ENCODE measurements at regions not wholly inside any gene's neighbourhood (a gene's known extent, or its start where the extent isn't known, plus 50 kb on each side); places are given as distances from the start of the nearest gene placed in this dataset.

- H2BK15ac ChIP-seq (ENCODE audit: low read length) = no peak overlapping the region
- no peak overlapping the region for H3K4ac ChIP-seq (ENCODE audit: low read length)
- no peak overlapping the region for H3K9ac ChIP-seq (ENCODE audit: low read depth, low read length, poor library complexity)
- no CpG with 5 or more reads among the region's 7 CpGs for WGBS, 2 donors (ENCODE audit: extremely low coverage in 2 of 2, insufficient read length in 2 of 2, insufficient replicate concordance in 1 of 2)
- H3K14ac ChIP-seq (ENCODE audit: low read length) = no peak overlapping the region
- no peak overlapping the region for H3K4me2 ChIP-seq (ENCODE audit: insufficient read depth, low read length, poor library complexity, severe bottlenecking)
- no peaks in the 10 kb centered on the region for H3K79me1 ChIP-seq (ENCODE audit: low read depth, low read length)
- no peak overlapping the region for H2AFZ ChIP-seq (ENCODE audit: low read length)
- H2BK12ac ChIP-seq (ENCODE audit: low read length) = no peak overlapping the region
- H3K23ac ChIP-seq (ENCODE audit: low read depth, low read length, poor library complexity) = no peak overlapping the region
- H2BK120ac ChIP-seq (ENCODE audit: low read depth, low read length) = no peak overlapping the region
- no peak for DNase-seq (ENCODE audit: low spot score)
- H2AK5ac ChIP-seq (ENCODE audit: low read depth, low read length) = no peak overlapping the region
- H3K27ac ChIP-seq (replicated peaks; ENCODE audit: low read length) = no peak overlapping the region
- H4K91ac ChIP-seq (ENCODE audit: low read depth, low read length, poor library complexity) = no peak overlapping the region
- H4K8ac ChIP-seq (ENCODE audit: low read depth, low read length) = no peak overlapping the region
- H3K18ac ChIP-seq (ENCODE audit: low read length) = no peak overlapping the region
- no peaks in the 10 kb centered on the region for H3K27me3 ChIP-seq (ENCODE audit: control insufficient read depth in 3 of 3, insufficient read depth in 3 of 3, low read depth in 1 of 3, low read length in 3 of 3)
- H3K4me1 ChIP-seq (ENCODE audit: control insufficient read depth in 2 of 2, insufficient read depth in 1 of 2, low read depth in 1 of 2, low read length in 2 of 2) = peaks cover 0 to 6% of the 10 kb centered on the region in 2 donors
- H3K9me3 ChIP-seq (replicated peaks in 1 of 2; ENCODE audit: control insufficient read depth in 2 of 2, insufficient read depth in 1 of 2, low read depth in 1 of 2, low read length in 2 of 2) = no peaks in the 10 kb centered on the region
- no peak overlapping the region for H2BK5ac ChIP-seq (ENCODE audit: low read length)
- no peak overlapping the region for H3K4me3 ChIP-seq (ENCODE audit: low read length in 2 of 2)
- no peaks in the 10 kb centered on the region for H3K36me3 ChIP-seq (replicated peaks in 1 of 2; ENCODE audit: control insufficient read depth in 2 of 2, insufficient read depth in 2 of 2, low read length in 2 of 2)
These were observed 68.0 kb upstream of the IQSEC1 start for GRCh38 chr3:13141183-13141582.

GRCh38 chr3:13140596-13140995 lies 67.4 kb upstream of the IQSEC1 start:
- Histone ChIP-seq H2BK5ac (ENCODE audit: low read length) (no peak overlapping the region), H3K4me1 (ENCODE audit: control insufficient read depth in 2 of 2, insufficient read depth in 1 of 2, low read depth in 1 of 2, low read length in 2 of 2) (peaks cover 3 to 6% of the 10 kb centered on the region in 2 donors), H3K9ac (ENCODE audit: low read depth, low read length, poor library complexity) (no peak overlapping the region), H3K79me1 (ENCODE audit: low read depth, low read length) (no peaks in the 10 kb centered on the region), H2BK15ac (ENCODE audit: low read length) (no peak overlapping the region), H3K4me3 (ENCODE audit: low read length in 2 of 2) (peak overlapping the region in 1 of 2 donors; percentile 39), H3K18ac (ENCODE audit: low read length) (no peak overlapping the region), H3K36me3 (replicated peaks in 1 of 2; ENCODE audit: control insufficient read depth in 2 of 2, insufficient read depth in 2 of 2, low read length in 2 of 2) (no peaks in the 10 kb centered on the region), H3K23ac (ENCODE audit: low read depth, low read length, poor library complexity) (peak overlapping the region; percentile 4), H3K27ac (replicated peaks; ENCODE audit: low read length) (no peak overlapping the region), H4K8ac (ENCODE audit: low read depth, low read length) (no peak overlapping the region), H2AFZ (ENCODE audit: low read length) (no peak overlapping the region), H2AK5ac (ENCODE audit: low read depth, low read length) (no peak overlapping the region), H4K91ac (ENCODE audit: low read depth, low read length, poor library complexity) (no peak overlapping the region), H3K14ac (ENCODE audit: low read length) (no peak overlapping the region), H3K9me3 (replicated peaks in 1 of 2; ENCODE audit: control insufficient read depth in 2 of 2, insufficient read depth in 1 of 2, low read depth in 1 of 2, low read length in 2 of 2) (no peaks in the 10 kb centered on the region), H3K27me3 (ENCODE audit: control insufficient read depth in 3 of 3, insufficient read depth in 3 of 3, low read depth in 1 of 3, low read length in 3 of 3) (no peaks in the 10 kb centered on the region), H2BK12ac (ENCODE audit: low read length) (no peak overlapping the region), H2BK120ac (ENCODE audit: low read depth, low read length) (no peak overlapping the region), H3K4me2 (ENCODE audit: insufficient read depth, low read length, poor library complexity, severe bottlenecking) (no peak overlapping the region), H3K4ac (ENCODE audit: low read length) (no peak overlapping the region)
- DNase-seq (ENCODE audit: low spot score) = no peak
- WGBS, 2 donors (ENCODE audit: extremely low coverage in 2 of 2, insufficient read length in 2 of 2, insufficient replicate concordance in 1 of 2) = no CpG with 5 or more reads among the region's 7 CpGs

- H3K18ac ChIP-seq (ENCODE audit: low read length) = no peak overlapping the region
- no peak overlapping the region for H2AK5ac ChIP-seq (ENCODE audit: low read depth, low read length)
- no peak overlapping the region for H2BK12ac ChIP-seq (ENCODE audit: low read length)
- H3K9me3 ChIP-seq (replicated peaks in 1 of 2; ENCODE audit: control insufficient read depth in 2 of 2, insufficient read depth in 1 of 2, low read depth in 1 of 2, low read length in 2 of 2) = no peaks in the 10 kb centered on the region
- no peak for DNase-seq (ENCODE audit: low spot score)
- no peak overlapping the region for H3K4me2 ChIP-seq (ENCODE audit: insufficient read depth, low read length, poor library complexity, severe bottlenecking)
- no peak overlapping the region for H3K9ac ChIP-seq (ENCODE audit: low read depth, low read length, poor library complexity)
- no peak overlapping the region for H2BK15ac ChIP-seq (ENCODE audit: low read length)
- no peak overlapping the region for H3K14ac ChIP-seq (ENCODE audit: low read length)
- no peaks in the 10 kb centered on the region for H3K79me1 ChIP-seq (ENCODE audit: low read depth, low read length)
- WGBS, 2 donors (ENCODE audit: extremely low coverage in 2 of 2, insufficient read length in 2 of 2, insufficient replicate concordance in 1 of 2) = no CpG with 5 or more reads among the region's 4 CpGs
- H3K4ac ChIP-seq (ENCODE audit: low read length) = no peak overlapping the region
- no peak overlapping the region for H4K8ac ChIP-seq (ENCODE audit: low read depth, low read length)
- H3K36me3 ChIP-seq (replicated peaks in 1 of 2; ENCODE audit: control insufficient read depth in 2 of 2, insufficient read depth in 2 of 2, low read length in 2 of 2) = no peaks in the 10 kb centered on the region
- H2AFZ ChIP-seq (ENCODE audit: low read length) = no peak overlapping the region
- H3K27ac ChIP-seq (replicated peaks; ENCODE audit: low read length) = no peak overlapping the region
- no peak overlapping the region for H2BK5ac ChIP-seq (ENCODE audit: low read length)
- no peak overlapping the region for H2BK120ac ChIP-seq (ENCODE audit: low read depth, low read length)
- no peaks in the 10 kb centered on the region for H3K27me3 ChIP-seq (ENCODE audit: control insufficient read depth in 3 of 3, insufficient read depth in 3 of 3, low read depth in 1 of 3, low read length in 3 of 3)
- no peak overlapping the region for H3K23ac ChIP-seq (ENCODE audit: low read depth, low read length, poor library complexity)
- no peak overlapping the region for H4K91ac ChIP-seq (ENCODE audit: low read depth, low read length, poor library complexity)
- H3K4me1 ChIP-seq (ENCODE audit: control insufficient read depth in 2 of 2, insufficient read depth in 1 of 2, low read depth in 1 of 2, low read length in 2 of 2) = peaks cover 4 to 6% of the 10 kb centered on the region in 2 donors
- H3K4me3 ChIP-seq (ENCODE audit: low read length in 2 of 2) = no peak overlapping the region
These were observed 66.3 kb upstream of the IQSEC1 start for GRCh38 chr3:13139471-13140065.

- peak overlapping the region; percentile 10 for H3K23ac ChIP-seq (ENCODE audit: low read depth, low read length, poor library complexity)
- no peak for DNase-seq (ENCODE audit: low spot score)
- no peak overlapping the region for H2BK15ac ChIP-seq (ENCODE audit: low read length)
- H3K9ac ChIP-seq (ENCODE audit: low read depth, low read length, poor library complexity) = no peak overlapping the region
- no peak overlapping the region for H3K14ac ChIP-seq (ENCODE audit: low read length)
- no peak overlapping the region for H2BK12ac ChIP-seq (ENCODE audit: low read length)
- H2AK5ac ChIP-seq (ENCODE audit: low read depth, low read length) = no peak overlapping the region
- H3K27ac ChIP-seq (replicated peaks; ENCODE audit: low read length) = no peak overlapping the region
- no peaks in the 10 kb centered on the region for H3K79me1 ChIP-seq (ENCODE audit: low read depth, low read length)
- H3K9me3 ChIP-seq (replicated peaks in 1 of 2; ENCODE audit: control insufficient read depth in 2 of 2, insufficient read depth in 1 of 2, low read depth in 1 of 2, low read length in 2 of 2) = no peaks in the 10 kb centered on the region
- no peaks in the 10 kb centered on the region for H3K27me3 ChIP-seq (ENCODE audit: control insufficient read depth in 3 of 3, insufficient read depth in 3 of 3, low read depth in 1 of 3, low read length in 3 of 3)
- H4K8ac ChIP-seq (ENCODE audit: low read depth, low read length) = no peak overlapping the region
- H4K91ac ChIP-seq (ENCODE audit: low read depth, low read length, poor library complexity) = no peak overlapping the region
- WGBS, 2 donors (ENCODE audit: extremely low coverage in 2 of 2, insufficient read length in 2 of 2, insufficient replicate concordance in 1 of 2) = no CpG with 5 or more reads among the region's 1 CpG
- no peak overlapping the region for H3K4me3 ChIP-seq (ENCODE audit: low read length in 2 of 2)
- H3K18ac ChIP-seq (ENCODE audit: low read length) = no peak overlapping the region
- H3K36me3 ChIP-seq (replicated peaks in 1 of 2; ENCODE audit: control insufficient read depth in 2 of 2, insufficient read depth in 2 of 2, low read length in 2 of 2) = no peaks in the 10 kb centered on the region
- H2AFZ ChIP-seq (ENCODE audit: low read length) = no peak overlapping the region
- no peak overlapping the region for H3K4me2 ChIP-seq (ENCODE audit: insufficient read depth, low read length, poor library complexity, severe bottlenecking)
- no peak overlapping the region for H3K4ac ChIP-seq (ENCODE audit: low read length)
- peaks cover 4 to 6% of the 10 kb centered on the region in 2 donors for H3K4me1 ChIP-seq (ENCODE audit: control insufficient read depth in 2 of 2, insufficient read depth in 1 of 2, low read depth in 1 of 2, low read length in 2 of 2)
- no peak overlapping the region for H2BK120ac ChIP-seq (ENCODE audit: low read depth, low read length)
- no peak overlapping the region for H2BK5ac ChIP-seq (ENCODE audit: low read length)
These were observed 65.6 kb upstream of the IQSEC1 start for GRCh38 chr3:13138833-13139145.
